HG03521 (cell line): ENCODE measurements at regions not wholly inside any gene's neighbourhood (a gene's known extent, or its start where the extent isn't known, plus 50 kb on each side); places are given as distances from the start of the nearest gene placed in this dataset.

Source experiments
- ATAC-seq: cut with Tn5 transposase; IDR thresholded peaks from one replicate; pipeline ENCODE4 v1.9.1; 2021; ENCODE audit warnings: mild to moderate bottlenecking, moderate library complexity; ENCODE audit not compliant: unreplicated experiment

GRCh38 chr1:240018617-240019016 is 73.1 kb upstream of the FMN2 start:
- no peak for ATAC-seq

- ATAC-seq: no peak
Observed at GRCh38 chr1:240019524-240019923, 72.2 kb upstream of the FMN2 start.

GRCh38 chr1:240020871-240021270 is 70.8 kb upstream of the FMN2 start:
- ATAC-seq: no peak

- no peak for ATAC-seq
Observed at GRCh38 chr1:240021709-240022108, 70.0 kb upstream of the FMN2 start.

GRCh38 chr1:240027059-240027462 is 64.6 kb upstream of the FMN2 start:
- ATAC-seq: no peak

- no peak for ATAC-seq
Observed at GRCh38 chr1:240029418-240029817, 62.3 kb upstream of the FMN2 start.

GRCh38 chr1:240030236-240030635 is 61.4 kb upstream of the FMN2 start:
- no peak for ATAC-seq

GRCh38 chr1:240031009-240031408 is 60.7 kb upstream of the FMN2 start:
- ATAC-seq: no peak

GRCh38 chr1:240031414-240031813 is 60.3 kb upstream of the FMN2 start:
- ATAC-seq: no peak

- ATAC-seq: no peak
Observed at GRCh38 chr1:240033406-240033805, 58.3 kb upstream of the FMN2 start.

- no peak for ATAC-seq
Observed at GRCh38 chr1:240036526-240036925, 55.2 kb upstream of the FMN2 start.
